Neural cell (in vitro differentiated cells): ENCODE measurements at regions not wholly inside any gene's neighbourhood (a gene's known extent, or its start where the extent isn't known, plus 50 kb on each side); places are given as distances from the start of the nearest gene placed in this dataset.

Source experiments
- H2AFZ ChIP-seq: fragments of 200-600, 300-800 bp; sonication (generic), shearing (Covaris generic); 2 replicates; pipeline ENCODE4 v1.6.0; 2014; ENCODE audit warnings: low read depth, mild to moderate bottlenecking, antibody characterized with exemption, low read length, moderate library complexity
- H3F3A ChIP-seq: fragments of 200-600 bp; shearing (Covaris generic); 2 replicates; pipeline ENCODE4 v1.6.1; 2016; ENCODE audit warnings: mild to moderate bottlenecking, moderate library complexity, mixed read lengths, antibody characterized with exemption, low read length; ENCODE audit not compliant: insufficient read depth, poor library complexity, severe bottlenecking
- H3K27ac ChIP-seq: fragments of 200-600, 300-800 bp; sonication (generic), shearing (Covaris generic); 2 replicates; pipeline ENCODE4 v1.5.1; 2014; ENCODE audit warnings: mild to moderate bottlenecking, low read length, moderate library complexity
- H3K27me3 ChIP-seq: fragments of 300-800, 200-600 bp; sonication (generic), shearing (Covaris generic); 2 replicates; pipeline ENCODE4 v1.6.0; 2014; ENCODE audit warnings: mild to moderate bottlenecking, low read depth, low read length, moderate library complexity; ENCODE audit not compliant: insufficient read depth
- H3K36me3 ChIP-seq: fragments of 300-800, 200-600 bp; sonication (generic), shearing (Covaris generic); 2 replicates; pipeline ENCODE4 v1.5.1; 2014; ENCODE audit warnings: mild to moderate bottlenecking, antibody characterized with exemption, low read length, moderate library complexity; ENCODE audit not compliant: insufficient read depth
- H3K4me2 ChIP-seq: fragments of 300-800, 200-600 bp; sonication (generic), shearing (Covaris generic); 2 replicates; pipeline ENCODE4 v1.6.0; 2014; ENCODE audit warnings: mild to moderate bottlenecking, low read length
- H3K4me3 ChIP-seq: fragments of 300-800, 200-600 bp; sonication (generic), shearing (Covaris generic); 2 replicates; pipeline ENCODE4 v1.5.1; 2014; ENCODE audit warnings: mild to moderate bottlenecking, low read length, moderate library complexity
- H3K79me2 ChIP-seq: fragments of 200-600 bp; shearing (Covaris generic); replicated peaks from 2 replicates; pipeline ENCODE4 v1.6.0; 2014; ENCODE audit warnings: mild to moderate bottlenecking, low read length, moderate library complexity; ENCODE audit not compliant: insufficient read depth
- H3K9ac ChIP-seq: fragments of 300-800, 200-600 bp; sonication (generic), shearing (Covaris generic); 2 replicates; pipeline ENCODE4 v1.6.1; 2016; ENCODE audit warnings: mild to moderate bottlenecking, low read length, mixed read lengths
- H3K9me2 ChIP-seq: fragments of 200-600 bp; shearing (Covaris generic); 2 replicates; pipeline ENCODE4 v1.6.1; 2016; ENCODE audit warnings: mild to moderate bottlenecking, low read length, mixed read lengths; ENCODE audit not compliant: insufficient read depth
- H3K9me3 ChIP-seq: fragments of 200-600, 300-800 bp; sonication (generic), shearing (Covaris generic); 2 replicates; pipeline ENCODE4 v1.6.1; 2016; ENCODE audit warnings: mild to moderate bottlenecking, mixed run types, low read length, moderate library complexity, mixed read lengths
- H4K20me1 ChIP-seq: fragments of 200-600 bp; shearing (Covaris generic); 2 replicates; pipeline ENCODE4 v1.6.1; 2016; ENCODE audit warnings: mild to moderate bottlenecking, mixed run types; ENCODE audit not compliant: insufficient read depth
- CTCF ChIP-seq: fragments of 450-650 bp; IDR thresholded peaks from 2 replicates; pipeline ENCODE4 v1.5.1; 2014; ENCODE audit warnings: antibody characterized with exemption, mild to moderate bottlenecking, moderate library complexity; ENCODE audit not compliant: poor library complexity, severe bottlenecking
- EP300 ChIP-seq: fragments of 450-650 bp; conservative IDR thresholded peaks from 2 replicates; pipeline ENCODE4 v1.6.1; 2014; ENCODE audit warnings: antibody characterized with exemption, mild to moderate bottlenecking, moderate library complexity; ENCODE audit not compliant: poor library complexity, severe bottlenecking
- EZH2 ChIP-seq: fragments of 200-600, 300-800 bp; shearing (Covaris generic), sonication (generic); IDR thresholded peaks from 2 replicates; pipeline ENCODE4 v1.6.1; 2014; ENCODE audit warnings: antibody characterized with exemption, low read length, borderline replicate concordance, mild to moderate bottlenecking; ENCODE audit not compliant: insufficient read depth, poor library complexity, severe bottlenecking
- MXI1 ChIP-seq: fragments of 450-650 bp; conservative IDR thresholded peaks from 2 replicates; pipeline ENCODE4 v1.6.1; 2014; ENCODE audit warnings: antibody characterized with exemption, mild to moderate bottlenecking; ENCODE audit not compliant: poor library complexity, severe bottlenecking
- POLR2AphosphoS5 ChIP-seq: IDR thresholded peaks from 2 replicates; pipeline ENCODE4 v1.6.1; 2012
- RAD21 ChIP-seq: fragments of 450-650 bp; conservative IDR thresholded peaks from 2 replicates; pipeline ENCODE4 v1.6.1; 2014; ENCODE audit warnings: antibody characterized with exemption, mild to moderate bottlenecking, moderate library complexity
- REST ChIP-seq: IDR thresholded peaks from 2 replicates; pipeline ENCODE4 v1.6.1; 2012; ENCODE audit warnings: borderline replicate concordance
- SMC3 ChIP-seq: fragments of 450-650 bp; conservative IDR thresholded peaks from 2 replicates; pipeline ENCODE4 v1.6.1; 2014; ENCODE audit warnings: antibody characterized with exemption, mild to moderate bottlenecking, moderate library complexity; ENCODE audit not compliant: poor library complexity
- TAF1 ChIP-seq: IDR thresholded peaks from 2 replicates; pipeline ENCODE4 v1.6.1; 2012; ENCODE audit warnings: low read depth

- Histone ChIP-seq H2AFZ (no peak overlapping the region), H3K4me3 (no peak overlapping the region), H3K9me2 (no peaks in the 10 kb centered on the region), H3K27me3 (no peaks in the 10 kb centered on the region), H3K4me2 (no peak overlapping the region), H3K27ac (no peak overlapping the region), H3F3A (no peaks in the 10 kb centered on the region), H3K9me3 (no peaks in the 10 kb centered on the region), H4K20me1 (no peaks in the 10 kb centered on the region), H3K79me2 (no peaks in the 10 kb centered on the region), H3K9ac (no peak overlapping the region), H3K36me3 (no peaks in the 10 kb centered on the region)
- no peak for TF ChIP-seq REST
- no peak for TF ChIP-seq CTCF
- TF ChIP-seq TAF1: no peak
- TF ChIP-seq POLR2AphosphoS5: no peak
- no peak for TF ChIP-seq RAD21
- no peak for TF ChIP-seq EZH2
- no peak for TF ChIP-seq EP300
- no peak for TF ChIP-seq SMC3
- no peak for TF ChIP-seq MXI1
Measured at GRCh38 chr2:78439122-78439521, 586.4 kb upstream of the REG3G start.

- no peaks in the 10 kb centered on the region for H3K9me2 ChIP-seq
- no peak overlapping the region for H3K9ac ChIP-seq
- H3K4me3 ChIP-seq: no peak overlapping the region
- no peaks in the 10 kb centered on the region for H3K36me3 ChIP-seq
- H3K27ac ChIP-seq: no peak overlapping the region
- TF ChIP-seq EP300 (no peak), SMC3 (no peak), RAD21 (no peak), TAF1 (no peak), EZH2 (no peak), POLR2AphosphoS5 (no peak), MXI1 (no peak), REST (no peak), CTCF (no peak)
- H3K9me3 ChIP-seq: no peaks in the 10 kb centered on the region
- H3K79me2 ChIP-seq: no peaks in the 10 kb centered on the region
- no peaks in the 10 kb centered on the region for H3F3A ChIP-seq
- H2AFZ ChIP-seq: no peak overlapping the region
- no peaks in the 10 kb centered on the region for H3K27me3 ChIP-seq
- no peak overlapping the region for H3K4me2 ChIP-seq
- H4K20me1 ChIP-seq: no peaks in the 10 kb centered on the region
Measured at GRCh38 chr2:78455586-78455985, 569.9 kb upstream of the REG3G start.
